ENCODE measurements at regions not wholly inside any gene's neighbourhood (a gene's known extent, or its start where the extent isn't known, plus 50 kb on each side); places are given as distances from the start of the nearest gene placed in this dataset.
A peak's percentile ranks its signal among the peaks of the same experiment; 100 is the strongest.

DNA sequence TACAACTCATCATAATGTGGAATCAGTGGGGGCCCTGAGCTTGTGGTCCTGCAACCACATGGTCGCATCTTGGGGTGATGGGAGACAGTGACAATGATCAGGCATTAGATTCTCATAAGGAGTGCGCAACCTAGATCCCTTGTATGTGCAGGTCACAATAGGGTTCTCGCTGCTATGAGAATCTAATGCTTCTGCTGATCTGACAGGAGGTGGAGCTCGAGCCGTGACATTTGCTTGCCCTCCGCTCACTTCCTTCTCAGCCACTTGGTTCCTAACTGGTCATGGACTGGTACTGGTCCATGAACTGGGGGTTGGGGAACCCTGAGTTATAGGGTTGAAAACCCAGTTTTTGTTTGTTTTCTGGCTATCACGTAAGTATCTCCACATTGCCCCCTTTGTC lies 1290.9 kb upstream of the ATXN8OS start:
- Histone ChIP-seq H3K79me2 (ENCODE audit: control insufficient read depth in 1 of 2, insufficient read depth in 2 of 2, low read length in 2 of 2) (no peaks in the 10 kb centered on the region), H3K14ac (ENCODE audit: insufficient read length) (no peak overlapping the region), H3K4ac (replicated peaks; ENCODE audit: insufficient read length, low read depth, low read length) (no peak overlapping the region), H3K56ac (replicated peaks; ENCODE audit: insufficient read length, low read depth, low read length) (no peak overlapping the region), H3K9me3 (ENCODE audit: insufficient read depth in 2 of 2, low read depth in 1 of 2, low read length in 1 of 2) (no peaks in the 10 kb centered on the region), H3K36me3 (ENCODE audit: control insufficient read depth in 2 of 4, insufficient read depth in 4 of 4, low read length in 3 of 4) (no peaks in the 10 kb centered on the region), H3K4me2 (ENCODE audit: insufficient read depth in 1 of 2, low read depth in 2 of 2, low read length in 2 of 2) (no peak overlapping the region), H3K79me1 (ENCODE audit: low read depth, low read length) (no peaks in the 10 kb centered on the region), H3K4me1 (replicated peaks in 1 of 4; ENCODE audit: control insufficient read depth in 3 of 4, insufficient read depth in 4 of 4, low read length in 3 of 4) (no peaks in the 10 kb centered on the region), H4K8ac (ENCODE audit: extremely low read depth, insufficient read depth, low read length) (no peak overlapping the region), H3K27ac (ENCODE audit: low read depth, low read length) (no peak overlapping the region), H4K91ac (replicated peaks; ENCODE audit: insufficient read length, low read length) (no peak overlapping the region), H2BK15ac (ENCODE audit: low read length) (no peak overlapping the region; the same call in 1 of the 2 replicates), H3K23me2 (ENCODE audit: low read depth, low read length) (no peaks in the 10 kb centered on the region), H2BK20ac (ENCODE audit: low read length) (no peak overlapping the region), H3K23ac (ENCODE audit: insufficient read length) (no peak overlapping the region), H3K18ac (ENCODE audit: extremely low read depth, low read length) (no peak overlapping the region), H3K27me3 (replicated peaks in 1 of 4; ENCODE audit: control insufficient read depth in 3 of 4, extremely low read depth in 1 of 4, insufficient read depth in 3 of 4, low read length in 3 of 4) (no peaks in the 10 kb centered on the region), H2BK120ac (replicated peaks; ENCODE audit: low read depth, low read length) (no peak overlapping the region), H2AK5ac (ENCODE audit: low read depth, low read length) (no peak overlapping the region), H4K20me1 (replicated peaks in 1 of 2; ENCODE audit: control insufficient read depth in 1 of 2, insufficient read depth in 2 of 2, low read length in 2 of 2) (no peaks in the 10 kb centered on the region), H3K9ac (replicated peaks in 1 of 4; ENCODE audit: extremely low read depth in 1 of 4, low read depth in 3 of 4, low read length in 3 of 4) (no peak overlapping the region), H2AFZ (ENCODE audit: low read length) (0 out of 2 replicates have a peak overlapping the region, but pooled peaks have one; percentile 38), H2BK5ac (ENCODE audit: low read depth, low read length) (no peak overlapping the region), H4K5ac (ENCODE audit: insufficient read length, low read depth, low read length) (no peak overlapping the region), H2BK12ac (ENCODE audit: low read depth, low read length) (0 out of 2 replicates have a peak overlapping the region, but pooled peaks have one; percentile 0), H3K4me3 (ENCODE audit: extremely low read depth in 1 of 4, insufficient read depth in 2 of 4, low read depth in 3 of 4, low read length in 4 of 4) (no peak overlapping the region)
- no peak for FAIRE-seq
- POLR2A ChIA-PET (ENCODE audit: partially characterized antibody): no interaction called here
- WGBS, 2 experiments (ENCODE audit: extremely low coverage in 1 of 2, insufficient coverage in 1 of 2, insufficient read length in 1 of 2, insufficient replicate concordance in 2 of 2, low coverage in 1 of 2, low lambda C conversion rate in 2 of 2, missing lambda C conversion rate in 1 of 2): 95% methylated on average over 7 of the region's 7 CpGs; no CpG with 5 or more reads in 1 of the 2 experiments
- CTCF ChIA-PET (ENCODE audit: partially characterized antibody): interaction anchor here (0.6 kb wide), 1 partner anchor 56 kb away, joined by 3 read pairs; no protein-coding TSS in a partner anchor
- DNase-seq (ENCODE audit: low read depth in 1 of 2, low spot score in 2 of 2): no peak
- TF ChIP-seq, protein P1, sequence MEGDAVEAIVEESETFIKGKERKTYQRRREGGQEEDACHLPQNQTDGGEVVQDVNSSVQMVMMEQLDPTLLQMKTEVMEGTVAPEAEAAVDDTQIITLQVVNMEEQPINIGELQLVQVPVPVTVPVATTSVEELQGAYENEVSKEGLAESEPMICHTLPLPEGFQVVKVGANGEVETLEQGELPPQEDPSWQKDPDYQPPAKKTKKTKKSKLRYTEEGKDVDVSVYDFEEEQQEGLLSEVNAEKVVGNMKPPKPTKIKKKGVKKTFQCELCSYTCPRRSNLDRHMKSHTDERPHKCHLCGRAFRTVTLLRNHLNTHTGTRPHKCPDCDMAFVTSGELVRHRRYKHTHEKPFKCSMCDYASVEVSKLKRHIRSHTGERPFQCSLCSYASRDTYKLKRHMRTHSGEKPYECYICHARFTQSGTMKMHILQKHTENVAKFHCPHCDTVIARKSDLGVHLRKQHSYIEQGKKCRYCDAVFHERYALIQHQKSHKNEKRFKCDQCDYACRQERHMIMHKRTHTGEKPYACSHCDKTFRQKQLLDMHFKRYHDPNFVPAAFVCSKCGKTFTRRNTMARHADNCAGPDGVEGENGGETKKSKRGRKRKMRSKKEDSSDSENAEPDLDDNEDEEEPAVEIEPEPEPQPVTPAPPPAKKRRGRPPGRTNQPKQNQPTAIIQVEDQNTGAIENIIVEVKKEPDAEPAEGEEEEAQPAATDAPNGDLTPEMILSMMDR (IDR thresholded peaks at IDR 0.05; ENCODE audit: control extremely low read depth in 1 of 3, insufficient read depth in 1 of 3, low read depth in 1 of 3, low read length in 3 of 3): no peak
- TF ChIP-seq TAF7 (optimal IDR thresholded peaks at IDR 0.05; ENCODE audit: borderline replicate concordance, low read depth, low read length) (no peak), GTF2F1 (IDR thresholded peaks at IDR 0.05; ENCODE audit: borderline replicate concordance, low read depth, low read length) (no peak), SP1 (IDR thresholded peaks at IDR 0.05; ENCODE audit: low read depth, low read length) (no peak), KDM4A (IDR thresholded peaks at IDR 0.05; ENCODE audit: low read depth, low read length, severe bottlenecking) (no peak), SIN3A (conservative IDR thresholded peaks at IDR 0.05 in 1 of 2, IDR thresholded peaks at IDR 0.05 in 1 of 2; ENCODE audit: low read depth in 1 of 2, low read length in 2 of 2) (no peak), TAF1 (IDR thresholded peaks at IDR 0.05; ENCODE audit: low read depth, low read length) (no peak), GABPA (IDR thresholded peaks at IDR 0.05; ENCODE audit: borderline replicate concordance, insufficient read depth, low read length) (no peak), CBX8 (IDR thresholded peaks at IDR 0.05; ENCODE audit: borderline replicate concordance, low read depth, low read length) (no peak), CHD2 (IDR thresholded peaks at IDR 0.05; ENCODE audit: low read length) (no peak)
- TF ChIP-seq, protein P2, sequence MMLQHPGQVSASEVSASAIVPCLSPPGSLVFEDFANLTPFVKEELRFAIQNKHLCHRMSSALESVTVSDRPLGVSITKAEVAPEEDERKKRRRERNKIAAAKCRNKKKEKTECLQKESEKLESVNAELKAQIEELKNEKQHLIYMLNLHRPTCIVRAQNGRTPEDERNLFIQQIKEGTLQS (IDR thresholded peaks at IDR 0.05; ENCODE audit: insufficient read depth, low read depth, low read length): no peak

All from H1 (cell line).